HUES48 (cell line): ENCODE measurements at regions not wholly inside any gene's neighbourhood (a gene's known extent, or its start where the extent isn't known, plus 50 kb on each side); places are given as distances from the start of the nearest gene placed in this dataset.
"Not testable (repeated sequence)": the region's sequence is repeated elsewhere in the genome, so short reads cannot be mapped to it uniquely, and the experiment has no call there.

Source experiments
- H3K27ac ChIP-seq: one replicate; pipeline ENCODE4 v1.7.0; 2013; ENCODE audit warnings: low read depth, low read length, inconsistent platforms
- H3K27me3 ChIP-seq: 2 replicates; pipeline ENCODE4 v1.6.1; 2013; ENCODE audit warnings: mild to moderate bottlenecking, low read length; ENCODE audit not compliant: control insufficient read depth, insufficient read depth
- H3K36me3 ChIP-seq: 2 replicates; pipeline ENCODE4 v1.6.1; 2013; ENCODE audit warnings: low read length; ENCODE audit not compliant: control insufficient read depth, insufficient read depth
- H3K4me1 ChIP-seq: 2 replicates; pipeline ENCODE4 v1.6.1; 2013; ENCODE audit warnings: mild to moderate bottlenecking, low read length; ENCODE audit not compliant: control insufficient read depth, insufficient read depth
- H3K4me3 ChIP-seq: 2 replicates; pipeline ENCODE4 v1.5.1; 2013; ENCODE audit warnings: mild to moderate bottlenecking, low read depth, low read length
- H3K9ac ChIP-seq: 2 replicates; pipeline ENCODE4 v1.6.1; 2013; ENCODE audit warnings: mild to moderate bottlenecking, low read depth, low read length, moderate library complexity
- H3K9me3 ChIP-seq: 2 replicates; pipeline ENCODE4 v1.6.1; 2013; ENCODE audit warnings: low read length; ENCODE audit not compliant: control insufficient read depth, insufficient read depth

- H3K27me3 ChIP-seq, H3K4me1 ChIP-seq, H3K27ac ChIP-seq, H3K36me3 ChIP-seq, H3K4me3 ChIP-seq, H3K9ac ChIP-seq, H3K9me3 ChIP-seq: not testable (repeated sequence)
These were observed 319.9 kb downstream of the FBXO8 start for GRCh38 chr4:173963523-173963922.

GRCh38 chr4:173960398-173960797, 323.1 kb downstream of the FBXO8 start:
- Histone ChIP-seq H3K4me1 (no peaks in the 10 kb centered on the region), H3K4me3 (no peak overlapping the region), H3K27me3 (no peaks in the 10 kb centered on the region), H3K9ac (no peak overlapping the region), H3K27ac (no peak overlapping the region), H3K9me3 (no peaks in the 10 kb centered on the region), H3K36me3 (no peaks in the 10 kb centered on the region)

GRCh38 chr4:173958445-173958844, 325.0 kb downstream of the FBXO8 start:
- Histone ChIP-seq H3K27me3 (no peaks in the 10 kb centered on the region), H3K27ac (no peak overlapping the region), H3K36me3 (no peaks in the 10 kb centered on the region), H3K9me3 (no peaks in the 10 kb centered on the region), H3K4me3 (no peak overlapping the region), H3K9ac (no peak overlapping the region), H3K4me1 (no peaks in the 10 kb centered on the region)

GRCh38 chr4:173943547-173943946, 339.9 kb downstream of the FBXO8 start:
- Histone ChIP-seq H3K27me3 (no peaks in the 10 kb centered on the region), H3K4me1 (no peaks in the 10 kb centered on the region), H3K9me3 (no peaks in the 10 kb centered on the region), H3K4me3 (no peak overlapping the region), H3K9ac (no peak overlapping the region), H3K27ac (no peak overlapping the region), H3K36me3 (no peaks in the 10 kb centered on the region)

- Histone ChIP-seq H3K4me3 (no peak overlapping the region), H3K27ac (no peak overlapping the region), H3K9ac (no peak overlapping the region), H3K9me3 (no peaks in the 10 kb centered on the region), H3K4me1 (peaks cover 12% of the 10 kb centered on the region), H3K27me3 (no peaks in the 10 kb centered on the region), H3K36me3 (no peaks in the 10 kb centered on the region)
These were observed 343.3 kb downstream of the FBXO8 start for GRCh38 chr4:173940146-173940545.

GRCh38 chr4:173937631-173938270, 345.7 kb downstream of the FBXO8 start:
- no peak overlapping the region for H3K27ac ChIP-seq
- H3K9me3 ChIP-seq = no peaks in the 10 kb centered on the region
- H3K36me3 ChIP-seq = no peaks in the 10 kb centered on the region
- H3K9ac ChIP-seq = no peak overlapping the region
- H3K4me1 ChIP-seq = peaks cover 12% of the 10 kb centered on the region
- H3K27me3 ChIP-seq = no peaks in the 10 kb centered on the region
- H3K4me3 ChIP-seq = no peak overlapping the region

- Histone ChIP-seq H3K9ac (no peak overlapping the region), H3K27ac (no peak overlapping the region), H3K9me3 (no peaks in the 10 kb centered on the region), H3K4me3 (no peak overlapping the region), H3K27me3 (no peaks in the 10 kb centered on the region), H3K4me1 (peaks cover 12% of the 10 kb centered on the region), H3K36me3 (no peaks in the 10 kb centered on the region)
These were observed 346.6 kb downstream of the FBXO8 start for GRCh38 chr4:173936861-173937260.

GRCh38 chr4:173935622-173936405, 347.7 kb downstream of the FBXO8 start:
- peaks cover 12% of the 10 kb centered on the region for H3K4me1 ChIP-seq
- H3K9me3 ChIP-seq = no peaks in the 10 kb centered on the region
- no peaks in the 10 kb centered on the region for H3K27me3 ChIP-seq
- no peak overlapping the region for H3K27ac ChIP-seq
- no peak overlapping the region for H3K4me3 ChIP-seq
- no peak overlapping the region for H3K9ac ChIP-seq
- H3K36me3 ChIP-seq = no peaks in the 10 kb centered on the region

- Histone ChIP-seq H3K27ac (no peak overlapping the region), H3K4me3 (no peak overlapping the region), H3K4me1 (peaks cover 12% of the 10 kb centered on the region), H3K27me3 (no peaks in the 10 kb centered on the region), H3K9ac (no peak overlapping the region), H3K36me3 (no peaks in the 10 kb centered on the region), H3K9me3 (no peaks in the 10 kb centered on the region)
These were observed 348.4 kb downstream of the FBXO8 start for GRCh38 chr4:173934933-173935620.

GRCh38 chr4:173934201-173934600, 349.3 kb downstream of the FBXO8 start:
- Histone ChIP-seq H3K27ac (no peak overlapping the region), H3K9me3 (no peaks in the 10 kb centered on the region), H3K4me1 (peaks cover 12% of the 10 kb centered on the region), H3K4me3 (no peak overlapping the region), H3K27me3 (no peaks in the 10 kb centered on the region), H3K9ac (no peak overlapping the region), H3K36me3 (no peaks in the 10 kb centered on the region)

- no peaks in the 10 kb centered on the region for H3K36me3 ChIP-seq
- no peak overlapping the region for H3K4me3 ChIP-seq
- no peak overlapping the region for H3K9ac ChIP-seq
- peaks cover 12% of the 10 kb centered on the region for H3K4me1 ChIP-seq
- no peak overlapping the region for H3K27ac ChIP-seq
- H3K27me3 ChIP-seq = no peaks in the 10 kb centered on the region
- H3K9me3 ChIP-seq = no peaks in the 10 kb centered on the region
These were observed 350.8 kb downstream of the FBXO8 start for GRCh38 chr4:173932701-173933100.
